GM23248 (cell line): ENCODE measurements at regions not wholly inside any gene's neighbourhood (a gene's known extent, or its start where the extent isn't known, plus 50 kb on each side); places are given as distances from the start of the nearest gene placed in this dataset.
"Not testable (repeated sequence)": the region's sequence is repeated elsewhere in the genome, so short reads cannot be mapped to it uniquely, and the experiment has no call there.

ENCODE experiments used
- EZH2 ChIP-seq: fragments of 200-600 bp; sonication (generic); IDR thresholded peaks from 2 replicates; pipeline ENCODE4 v1.6.1; 2018; ENCODE audit warnings: antibody characterized with exemption, mild to moderate bottlenecking; ENCODE audit not compliant: insufficient read depth, poor library complexity, severe bottlenecking
- EZH2phosphoT487 ChIP-seq: fragments of 200-600 bp; sonication (generic); IDR thresholded peaks from 2 replicates; pipeline ENCODE4 v1.6.1; 2018; ENCODE audit warnings: antibody characterized with exemption, moderate library complexity, mild to moderate bottlenecking, low read depth; ENCODE audit not compliant: insufficient read depth

- TF ChIP-seq EZH2phosphoT487, EZH2: not testable (repeated sequence)
Observed at GRCh38 chr9:41798684-41799083, 330.5 kb downstream of the CNTNAP3B start.
